SHP77 (cell line): ENCODE measurements at regions not wholly inside any gene's neighbourhood (a gene's known extent, or its start where the extent isn't known, plus 50 kb on each side); places are given as distances from the start of the nearest gene placed in this dataset.

Source experiments
- DNase-seq, 2 experiments: peaks; one replicate each; lab custom pipeline; 2025; lab: John Stamatoyannopoulos, UW

DNA sequence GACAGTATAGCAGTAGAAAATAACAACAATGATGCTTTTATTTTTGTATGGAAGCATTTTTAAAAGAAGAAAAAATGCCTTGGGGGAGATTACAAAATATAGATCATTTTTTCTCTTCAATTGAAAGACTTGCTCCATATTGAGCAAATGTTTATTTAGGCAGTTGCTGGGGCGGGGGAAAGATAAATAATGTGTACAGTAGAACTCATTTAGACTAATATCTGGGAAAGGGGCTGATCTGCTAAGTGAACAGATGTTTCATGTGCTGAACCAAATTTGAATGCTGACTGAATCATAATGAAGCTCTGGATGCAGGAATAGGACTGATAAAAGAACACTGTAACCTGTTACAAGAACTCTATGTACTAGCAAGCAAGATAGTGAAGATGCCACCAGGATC is 457.1 kb upstream of the TENM4 start:
- no peak for DNase-seq

DNA sequence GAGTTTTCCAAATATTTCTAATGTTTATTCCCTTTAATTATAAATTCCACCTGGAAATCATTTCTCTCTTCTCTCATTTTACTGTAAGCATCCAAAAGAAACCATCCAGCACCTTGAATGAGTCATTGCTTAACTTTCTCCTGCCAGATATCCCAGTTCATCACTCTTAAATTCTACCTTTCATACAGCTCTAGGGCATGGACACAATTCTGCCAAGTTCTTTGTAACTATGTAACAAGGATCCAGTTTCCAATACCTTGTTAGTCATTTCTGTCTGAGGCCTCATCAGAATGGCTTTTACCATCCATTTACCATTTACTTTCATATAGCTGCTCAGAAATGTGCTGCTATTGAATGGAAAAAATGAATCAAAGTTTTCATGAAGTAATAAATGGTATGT is 455.4 kb upstream of the TENM4 start:
- no peak for DNase-seq

DNA sequence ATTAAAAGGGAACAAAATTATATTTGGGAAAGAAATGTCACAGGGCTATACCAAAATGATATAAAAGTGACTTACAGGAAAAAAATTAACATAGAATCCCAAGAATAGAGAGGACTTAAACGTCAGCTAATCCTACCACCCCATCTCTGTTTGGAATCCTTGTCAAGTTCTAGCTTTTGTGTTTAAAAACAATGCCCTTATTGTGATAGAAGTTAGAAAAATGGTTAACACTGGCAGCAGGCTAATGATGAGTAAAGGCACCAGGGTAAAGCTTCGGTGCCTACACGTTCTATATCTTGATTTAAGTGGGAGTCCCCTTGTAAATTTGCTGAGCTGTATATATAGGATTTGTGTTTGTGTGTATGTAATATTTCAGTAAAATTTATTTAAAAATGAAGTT is 453.3 kb upstream of the TENM4 start:
- DNase-seq: no peak

DNA sequence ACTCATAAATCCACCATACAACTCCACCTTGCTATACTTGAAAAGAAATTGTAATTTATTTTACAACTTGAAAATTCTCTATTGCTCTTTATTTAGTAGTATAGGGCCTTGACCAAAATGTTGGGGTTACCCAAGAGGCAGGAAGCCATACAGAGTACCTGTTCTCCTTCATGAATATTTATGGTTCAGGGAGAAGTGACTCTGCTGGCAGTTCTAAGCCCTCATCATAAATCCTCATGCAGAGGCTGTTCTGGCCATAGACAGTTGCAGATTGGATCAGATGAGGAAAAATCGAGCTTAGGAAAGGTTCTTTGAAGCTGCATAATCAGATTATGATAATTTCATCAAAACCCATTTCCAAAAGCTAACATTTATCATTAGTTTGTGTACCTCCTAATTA is 449.4 kb upstream of the TENM4 start:
- no peak for DNase-seq

DNA sequence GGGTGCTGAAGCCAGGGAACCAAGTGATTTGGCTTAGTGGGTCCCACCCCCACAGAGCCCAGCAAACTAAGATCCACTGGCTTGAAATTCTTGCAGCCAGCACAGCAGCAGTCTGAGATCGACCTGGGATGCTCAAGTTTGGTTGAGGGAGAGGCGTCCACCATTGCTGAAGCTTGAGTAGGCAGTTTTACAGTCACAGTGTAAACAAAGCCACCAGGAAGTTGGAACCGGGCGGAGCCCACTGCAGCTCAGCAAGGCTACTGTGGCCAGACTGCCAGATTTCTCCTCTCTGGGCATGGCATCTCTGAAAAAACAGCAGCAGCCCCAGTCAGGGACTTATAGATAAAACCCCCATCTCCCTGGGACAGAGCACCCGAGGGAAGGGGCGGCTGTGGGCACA is 424.1 kb upstream of the TENM4 start:
- DNase-seq: peak in 1 of 2 experiments; percentile 2

DNA sequence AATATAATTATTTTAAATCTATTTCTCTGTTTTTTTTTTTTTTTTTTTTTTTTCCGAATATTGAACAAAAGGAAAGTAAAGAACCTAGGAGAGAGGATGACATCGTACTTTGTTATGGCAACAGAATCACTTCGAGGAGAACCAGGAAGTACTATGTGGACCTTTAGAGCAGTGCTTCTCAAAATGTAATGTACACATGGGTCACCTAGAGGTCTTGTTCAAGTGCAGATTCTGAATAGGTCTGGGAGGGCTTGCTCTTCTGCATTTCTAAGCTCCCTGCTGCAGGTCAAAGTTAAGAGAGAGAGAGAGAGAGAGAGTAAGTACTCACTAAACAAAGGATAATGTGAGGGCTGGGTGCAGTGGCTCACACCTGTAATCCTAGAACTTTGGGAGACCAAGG is 419.5 kb upstream of the TENM4 start:
- DNase-seq: no peak

DNA sequence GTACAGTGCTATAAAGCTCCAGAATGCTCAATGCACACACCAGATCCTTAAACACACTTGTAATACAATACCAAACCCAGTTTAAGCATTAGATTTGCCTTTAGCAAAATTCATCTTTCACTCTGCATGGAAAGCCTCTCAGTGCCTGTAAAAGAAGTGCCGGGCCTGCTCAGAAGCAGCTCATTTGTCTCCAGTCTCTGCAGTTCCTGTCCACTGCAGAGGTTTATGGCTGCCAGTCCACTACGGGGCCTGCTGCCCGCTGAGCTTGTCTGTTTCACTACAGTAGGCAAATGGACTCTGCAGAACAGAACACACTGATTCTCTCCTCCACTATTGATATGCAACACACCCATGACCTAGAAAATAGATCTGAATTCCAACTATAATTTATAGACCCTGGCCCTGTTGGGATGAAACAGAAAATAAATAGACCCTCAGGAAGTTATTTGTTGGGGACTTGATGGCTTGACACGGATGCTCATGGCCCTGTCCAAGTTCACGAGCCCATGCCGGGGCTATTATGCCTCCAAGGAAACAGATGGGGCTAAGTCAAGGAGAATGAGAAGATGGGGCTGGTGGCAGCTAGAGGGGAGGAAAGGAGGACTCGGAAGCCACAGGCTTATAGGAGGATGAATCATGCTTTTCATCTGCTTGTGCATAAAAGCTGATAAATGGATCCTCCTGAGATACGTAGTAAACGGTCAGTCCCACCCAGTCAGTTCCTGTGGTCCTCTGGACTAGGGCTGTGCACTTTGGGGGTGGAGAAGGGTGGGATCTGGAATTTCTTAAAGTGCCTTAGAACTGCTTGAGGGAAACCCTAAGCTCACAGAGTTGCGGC is 416.8 kb upstream of the TENM4 start:
- no peak for DNase-seq

DNA sequence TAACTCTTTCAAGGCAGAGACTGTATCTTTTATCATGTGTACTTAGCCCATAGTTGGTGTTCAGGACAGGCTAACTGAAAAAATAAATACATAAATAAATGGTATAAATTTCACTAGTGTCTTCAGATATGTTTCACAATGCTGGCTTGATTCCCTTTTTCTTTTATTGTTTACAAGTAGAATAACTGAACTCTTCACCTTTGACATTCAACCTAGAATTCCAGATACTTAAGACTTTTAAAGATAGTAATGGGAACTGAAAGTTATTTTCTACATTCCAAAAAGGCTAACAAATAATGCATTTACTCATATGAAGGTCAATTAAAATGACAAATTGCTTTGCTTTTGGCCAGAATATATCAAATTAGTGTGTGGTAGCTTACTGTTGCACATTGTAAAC is 411.3 kb upstream of the TENM4 start:
- no peak for DNase-seq

DNA sequence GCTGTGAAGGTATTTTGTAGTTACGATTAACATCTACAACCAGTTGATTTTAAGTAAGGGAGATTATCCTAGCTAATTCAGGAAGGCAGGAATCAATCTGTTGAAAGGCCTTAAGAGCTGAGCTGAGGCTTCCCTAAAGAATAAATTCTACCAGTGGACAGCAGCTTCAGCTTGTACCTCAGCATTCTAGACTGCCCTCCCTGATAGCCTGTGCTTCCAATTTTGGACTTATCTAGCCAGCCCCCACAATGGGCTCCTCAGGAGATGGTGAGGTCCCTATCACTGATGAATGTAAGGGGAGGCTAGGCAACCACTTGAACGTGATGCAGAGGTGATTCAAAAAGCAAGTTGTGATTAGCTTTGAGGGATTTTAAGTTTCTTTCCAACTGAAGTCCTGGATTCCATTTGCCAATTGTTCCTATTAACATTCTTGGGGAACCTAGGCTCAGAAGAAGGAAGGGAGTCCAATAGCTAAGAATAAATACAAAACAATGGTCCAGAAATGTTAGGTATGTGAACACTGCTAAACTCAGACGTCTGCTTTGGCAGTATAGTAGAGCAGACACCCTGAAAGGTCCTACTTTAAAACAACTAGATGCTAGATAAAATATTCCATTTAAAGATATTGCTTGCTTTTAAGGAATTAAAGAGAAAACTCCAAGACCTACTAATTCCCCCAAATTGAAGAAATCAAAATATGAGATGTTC is 404.3 kb upstream of the TENM4 start:
- DNase-seq: no peak

DNA sequence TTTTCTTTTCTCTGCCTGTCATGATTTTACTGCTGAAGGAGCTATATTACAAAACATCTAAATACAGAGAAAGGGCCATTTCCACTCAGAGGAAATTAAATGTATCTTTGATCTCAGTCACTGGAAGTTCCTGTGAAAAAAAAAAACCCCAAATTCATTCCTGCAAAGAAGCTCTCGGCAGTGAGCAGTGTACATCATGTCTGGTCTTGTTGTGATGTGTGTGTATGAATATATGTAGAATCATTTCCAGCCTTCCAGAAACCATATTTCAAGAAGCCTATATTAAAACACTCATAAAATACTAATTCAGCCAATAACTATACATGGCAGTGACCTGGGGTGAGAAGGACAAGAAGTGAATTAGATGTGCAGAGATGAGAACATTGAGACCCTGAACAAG is 393.2 kb upstream of the TENM4 start:
- no peak for DNase-seq

DNA sequence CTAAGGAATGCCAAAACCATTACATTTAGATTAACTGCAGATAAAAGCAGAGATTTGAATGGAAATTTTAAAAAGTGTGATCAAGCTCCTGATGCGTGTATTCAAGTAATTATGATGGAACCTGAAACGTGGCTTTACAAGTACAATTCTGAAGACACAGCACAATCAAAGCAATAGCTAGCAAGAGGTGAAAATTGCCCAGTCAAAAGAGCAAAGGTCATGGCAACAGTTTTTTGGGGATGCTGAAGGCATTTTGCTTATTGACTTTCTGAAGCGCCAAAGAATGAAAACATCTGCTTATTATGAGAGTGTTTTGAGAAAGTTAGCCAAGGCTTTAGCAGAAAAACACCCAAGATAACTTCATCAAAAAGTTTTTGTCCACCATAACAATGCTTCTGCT is 389.6 kb upstream of the TENM4 start:
- DNase-seq: no peak

DNA sequence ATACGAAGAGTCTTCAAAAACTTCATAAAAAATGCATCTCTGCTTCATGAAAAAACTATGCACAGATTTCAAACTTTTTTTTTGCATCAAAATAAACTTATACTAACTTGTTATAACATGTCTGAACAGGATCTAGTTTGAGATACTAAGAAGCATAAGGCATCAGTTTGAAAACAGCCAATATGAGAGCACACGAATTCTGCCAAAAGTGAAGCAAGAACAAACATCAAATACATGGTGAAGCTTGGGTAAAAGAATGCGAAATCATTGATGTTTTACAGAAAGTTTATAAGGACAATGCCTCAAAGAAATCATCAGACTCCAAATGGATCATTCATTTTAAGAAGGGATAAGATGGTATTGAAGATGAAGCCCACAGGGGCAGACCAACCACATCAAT is 389.1 kb upstream of the TENM4 start:
- DNase-seq: no peak

DNA sequence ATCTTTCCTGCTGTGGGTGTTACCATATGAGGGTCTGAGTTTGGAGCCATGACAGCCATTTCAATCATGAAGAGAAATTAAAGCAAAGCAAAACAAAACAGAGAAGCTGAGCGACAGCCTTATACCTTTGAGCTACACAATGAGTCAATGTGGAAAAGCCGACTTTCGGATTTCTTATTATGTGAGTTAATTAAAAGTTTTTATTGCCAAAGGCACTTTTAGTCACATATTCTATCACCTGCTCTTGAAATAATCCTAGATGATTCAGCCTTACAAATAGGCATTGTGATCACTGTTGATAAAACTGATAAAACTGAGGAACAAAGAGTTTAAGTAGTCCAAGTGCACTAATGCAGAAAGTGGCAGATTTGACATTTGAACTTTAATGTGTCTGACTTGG is 381.9 kb upstream of the TENM4 start:
- DNase-seq: no peak

DNA sequence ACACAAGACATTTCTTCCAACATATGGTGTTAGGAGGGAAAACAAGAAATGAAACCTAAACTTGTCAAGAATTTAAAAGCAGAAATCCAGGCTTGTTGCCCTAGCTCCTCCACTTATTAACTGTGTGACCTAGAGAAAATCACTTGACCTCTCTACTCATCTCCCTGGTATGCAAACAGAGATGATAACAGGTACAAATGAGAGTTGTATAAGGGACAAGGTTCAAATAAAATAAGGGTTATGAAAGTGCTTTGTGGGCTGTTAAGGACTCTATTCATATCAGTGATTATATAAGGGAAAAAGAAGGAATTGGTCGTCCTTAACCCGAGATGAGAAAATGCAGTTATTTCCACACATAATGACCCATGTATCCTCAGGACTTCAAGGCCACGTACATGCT is 372.7 kb upstream of the TENM4 start:
- no peak for DNase-seq

DNA sequence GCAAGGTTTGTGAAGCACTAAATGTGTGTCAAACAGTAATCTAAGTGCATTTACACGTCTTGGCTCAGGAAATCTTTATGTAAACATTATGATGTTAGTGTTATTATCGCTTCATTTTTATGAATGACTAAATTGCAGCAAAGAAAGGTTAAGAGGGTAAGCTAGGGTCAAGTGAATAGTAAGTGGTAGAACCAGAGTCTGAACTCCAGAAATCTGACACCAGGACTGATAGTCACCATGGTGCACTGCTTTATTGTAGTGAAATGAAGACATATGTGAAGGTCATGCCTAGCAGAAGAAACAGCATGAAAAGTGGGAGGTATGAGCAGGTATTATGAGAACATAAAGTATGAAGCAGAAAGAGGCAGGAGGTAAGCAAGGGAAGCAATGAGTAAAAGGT is 368.7 kb upstream of the TENM4 start:
- no peak for DNase-seq

DNA sequence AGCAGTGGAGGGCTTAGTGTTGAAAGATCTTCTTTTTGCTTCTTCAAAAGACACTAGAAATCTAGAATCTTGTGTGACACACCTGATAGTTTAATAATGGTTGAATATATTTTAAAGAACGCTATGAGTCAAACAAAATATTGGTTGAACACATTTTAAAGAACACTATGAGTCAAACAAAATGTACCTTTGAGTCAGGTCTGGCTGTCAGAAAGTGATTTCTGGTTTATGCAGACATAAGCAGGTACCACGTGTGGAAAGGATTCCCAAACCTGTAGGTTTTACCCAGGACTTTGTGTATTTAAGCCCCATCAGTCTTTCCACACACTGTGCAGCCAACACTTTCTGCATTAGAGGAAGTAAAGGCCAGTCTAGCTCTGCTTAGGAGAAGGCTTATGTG is 366.7 kb upstream of the TENM4 start:
- no peak for DNase-seq

DNA sequence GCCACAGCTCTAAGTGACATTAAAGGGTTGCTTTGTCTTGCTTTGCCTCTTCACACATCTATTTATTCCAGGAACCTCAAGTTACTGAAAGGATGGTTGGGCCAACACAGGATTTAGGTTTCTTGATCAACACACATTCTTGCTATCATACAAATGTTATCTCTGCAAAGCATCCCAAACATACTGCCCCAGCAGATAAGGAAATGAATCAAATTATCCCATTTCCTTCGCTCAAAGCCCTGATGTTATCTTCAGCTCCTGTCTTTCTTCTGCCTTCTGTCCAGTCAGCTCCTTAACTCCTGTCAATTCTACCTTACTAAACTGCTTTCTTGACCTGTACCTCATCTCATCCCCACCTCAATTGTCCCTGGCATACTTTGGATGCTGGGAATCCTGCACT is 355.9 kb upstream of the TENM4 start:
- no peak for DNase-seq

DNA sequence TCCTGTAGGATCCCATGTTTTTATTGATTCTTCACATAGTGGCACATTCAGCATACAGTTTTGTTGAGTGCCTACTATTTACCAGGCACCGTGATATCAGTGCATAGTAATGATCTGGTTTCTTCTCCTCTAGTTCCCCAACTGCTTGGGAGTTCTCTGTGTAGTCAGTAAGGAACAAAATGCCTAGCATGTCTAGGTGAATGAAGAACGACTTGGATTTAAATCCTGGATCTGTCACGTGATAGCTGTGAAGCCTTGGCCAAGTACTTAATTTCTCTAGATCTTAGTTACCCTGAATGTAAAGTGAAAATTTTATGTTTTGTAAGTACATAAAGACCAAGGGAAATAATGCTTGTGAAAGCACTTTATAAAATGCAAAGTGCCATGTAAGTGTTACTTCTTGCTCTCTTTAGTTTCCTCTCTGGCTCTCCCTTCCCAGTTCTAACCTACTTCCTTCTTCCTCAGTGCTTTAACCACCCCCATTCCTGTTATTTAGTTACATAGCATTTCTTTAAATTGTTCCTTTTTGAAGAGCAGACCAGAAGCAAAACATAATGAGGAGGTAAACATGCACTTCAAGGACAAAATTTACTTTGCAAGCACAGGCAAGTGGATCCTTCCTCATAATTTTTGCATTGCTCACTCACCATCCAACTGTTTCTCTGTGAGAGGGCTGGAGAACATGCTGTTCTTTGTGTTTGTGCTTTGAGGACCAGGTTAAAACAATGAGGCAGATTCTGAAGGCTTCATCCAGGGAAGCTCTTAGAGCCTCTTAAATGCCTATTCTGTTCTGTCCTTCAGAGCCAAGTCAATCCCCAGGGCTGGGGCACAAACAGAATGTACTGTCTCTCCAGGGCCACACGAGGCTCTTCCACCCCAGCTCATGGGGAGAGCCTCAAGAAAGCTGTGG is 353.9 kb upstream of the TENM4 start:
- DNase-seq: no peak

DNA sequence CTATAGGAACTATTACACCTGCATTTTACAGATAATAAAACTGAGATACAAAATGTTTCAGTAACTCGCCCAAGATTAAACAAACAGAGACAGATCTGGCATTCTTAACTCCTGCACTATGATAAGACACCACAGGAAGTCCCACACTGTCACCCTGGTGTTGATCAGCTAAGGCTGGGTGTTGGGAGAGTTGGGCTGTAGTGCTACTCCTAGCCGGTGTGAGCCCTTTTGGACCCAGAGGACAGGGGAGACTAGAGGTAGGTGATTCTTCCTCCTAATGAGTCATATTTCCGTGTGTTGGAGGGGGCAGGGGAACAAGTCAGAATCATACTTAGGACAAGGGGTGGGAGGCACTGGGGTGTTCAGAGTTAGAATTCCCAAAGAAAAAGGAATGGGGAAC is 353.2 kb upstream of the TENM4 start:
- DNase-seq: no peak

DNA sequence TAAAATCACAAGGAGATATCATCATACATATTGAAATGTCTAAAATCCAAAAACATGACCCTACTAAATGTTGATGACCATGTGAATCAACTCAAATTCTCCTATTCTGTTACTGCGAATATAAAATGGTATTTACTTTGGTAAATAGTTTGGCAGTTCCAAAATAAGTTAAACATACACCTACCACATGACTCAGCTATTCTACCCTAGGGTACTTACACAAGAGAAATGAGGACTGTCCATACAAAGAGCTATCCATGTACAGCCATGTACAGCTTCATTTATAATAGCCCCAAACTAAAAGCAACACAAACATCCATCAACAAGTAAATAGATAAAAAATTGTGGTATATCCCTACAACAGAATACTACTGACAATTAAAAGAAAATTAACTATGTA is 346.1 kb upstream of the TENM4 start:
- DNase-seq: no peak

DNA sequence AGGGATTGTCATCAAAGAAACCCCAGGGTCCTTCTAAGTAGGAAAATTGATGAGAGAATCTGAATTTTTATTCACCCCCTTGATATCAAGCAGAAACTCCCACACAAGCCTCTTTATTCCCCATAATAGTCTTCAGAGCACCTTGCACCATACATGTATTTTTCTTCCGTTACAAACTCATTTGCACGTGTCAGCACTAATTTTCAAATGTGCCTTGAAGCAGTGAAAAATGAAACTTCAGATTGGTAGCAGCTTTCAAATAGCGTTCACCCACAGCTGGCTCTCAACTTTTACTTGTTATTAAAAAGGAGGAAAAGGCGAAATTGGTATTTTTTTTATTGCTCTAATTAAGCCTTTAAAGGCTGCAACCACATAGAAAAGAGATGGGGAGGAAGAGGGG is 343.0 kb upstream of the TENM4 start:
- no peak for DNase-seq

DNA sequence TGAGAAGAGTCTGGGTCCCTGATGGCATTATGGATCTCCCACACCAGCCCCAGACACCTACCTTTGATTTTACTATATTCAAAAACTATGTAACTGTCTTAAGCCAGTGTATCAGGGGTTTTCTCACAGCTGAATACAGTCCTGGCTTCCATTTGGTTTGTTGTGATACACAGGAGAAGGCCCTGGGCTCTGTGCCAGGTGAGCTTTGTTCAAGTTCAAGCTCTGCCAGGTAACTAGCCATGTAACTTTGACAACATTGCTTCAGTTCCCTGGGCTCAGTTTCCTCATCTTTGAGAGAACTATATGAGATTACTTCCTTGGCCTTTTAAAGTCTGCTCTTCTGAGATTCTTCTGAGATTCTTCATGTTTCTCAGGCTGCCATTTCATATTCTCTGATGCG is 327.5 kb upstream of the TENM4 start:
- no peak for DNase-seq
